GM23338 (cell line): ENCODE measurements at regions not wholly inside any gene's neighbourhood (a gene's known extent, or its start where the extent isn't known, plus 50 kb on each side); places are given as distances from the start of the nearest gene placed in this dataset.

Source experiments
- ATAC-seq: fragments of 200-7000 bp; cut with Tn5 transposase; 3 replicates; pipeline ENCODE4 v1.9.1; 2020
- DNase-seq: peaks from one replicate; pipeline ENCODE4 v3.0.0-alpha.2; 2015; ENCODE audit warnings: low spot score
- H2AFZ ChIP-seq: fragments of 200-600 bp; sonication (generic); 2 replicates; pipeline ENCODE4 v1.8.0; 2016; ENCODE audit warnings: antibody characterized with exemption, mild to moderate bottlenecking, moderate library complexity
- H3F3A ChIP-seq: fragments of 200-600 bp; sonication (generic); replicated peaks from 2 replicates; pipeline ENCODE4 v1.8.0; 2017; ENCODE audit warnings: antibody characterized with exemption, mixed run types, low read depth
- H3K27ac ChIP-seq: fragments of 200-600 bp; sonication (generic); 2 replicates; pipeline ENCODE4 v1.6.1; 2016; ENCODE audit warnings: low read depth
- H3K27me3 ChIP-seq: fragments of 200-600 bp; sonication (generic); 2 replicates; pipeline ENCODE4 v1.8.0; 2016; ENCODE audit warnings: mild to moderate bottlenecking, mixed run types, moderate library complexity; ENCODE audit not compliant: insufficient read depth
- H3K36me3 ChIP-seq: fragments of 200-600 bp; sonication (generic); 2 replicates; pipeline ENCODE4 v1.8.0; 2016; ENCODE audit warnings: mild to moderate bottlenecking; ENCODE audit not compliant: insufficient read depth
- H3K4me1 ChIP-seq: fragments of 200-600 bp; sonication (generic); 2 replicates; pipeline ENCODE4 v1.8.0; 2016; ENCODE audit warnings: mild to moderate bottlenecking, moderate library complexity; ENCODE audit not compliant: insufficient read depth
- H3K4me2 ChIP-seq: fragments of 200-600 bp; sonication (generic); 2 replicates; pipeline ENCODE4 v1.7.1; 2017; ENCODE audit warnings: mixed run types
- H3K4me3 ChIP-seq: fragments of 200-600 bp; sonication (generic); 2 replicates; pipeline ENCODE4 v1.6.1; 2016; ENCODE audit warnings: mixed run types
- H3K79me2 ChIP-seq: fragments of 200-600 bp; sonication (generic); replicated peaks from 2 replicates; pipeline ENCODE4 v1.8.0; 2017; ENCODE audit warnings: mild to moderate bottlenecking; ENCODE audit not compliant: insufficient read depth
- H3K9me2 ChIP-seq: fragments of 200-600 bp; sonication (generic); 2 replicates; pipeline ENCODE4 v1.8.0; 2017; ENCODE audit not compliant: insufficient read depth
- H4K20me1 ChIP-seq: fragments of 200-600 bp; sonication (generic); replicated peaks from 2 replicates; pipeline ENCODE4 v1.8.0; 2017; ENCODE audit warnings: mild to moderate bottlenecking; ENCODE audit not compliant: insufficient read depth
- H3K27ac Mint-ChIP-seq: 2 replicates; pipeline ENCODE4 v1.8.0; 2020; ENCODE audit warnings: inconsistent platforms, mild to moderate bottlenecking, moderate library complexity, mixed read lengths
- H3K27me3 Mint-ChIP-seq: 3 replicates; pipeline ENCODE4 v1.8.0; 2022; ENCODE audit warnings: low read depth, mild to moderate bottlenecking, moderate library complexity, mixed read lengths, inconsistent platforms; ENCODE audit not compliant: insufficient read depth, poor library complexity
- H3K36me3 Mint-ChIP-seq: 3 replicates; pipeline ENCODE4 v1.8.0; 2021; ENCODE audit warnings: low read depth, mild to moderate bottlenecking, inconsistent platforms, moderate library complexity, mixed read lengths
- H3K4me1 Mint-ChIP-seq: 3 replicates; pipeline ENCODE4 v1.8.0; 2020; ENCODE audit warnings: mild to moderate bottlenecking, inconsistent platforms, mixed read lengths
- H3K4me3 Mint-ChIP-seq: 3 replicates; pipeline ENCODE4 v1.8.0; 2021; ENCODE audit warnings: moderate library complexity, mild to moderate bottlenecking, inconsistent platforms, mixed read lengths
- H3K9me3 Mint-ChIP-seq: 3 replicates; pipeline ENCODE4 v1.8.0; 2020; ENCODE audit warnings: moderate library complexity, mild to moderate bottlenecking, inconsistent platforms, mixed read lengths
- EZH2 ChIP-seq: fragments of 200-600 bp; sonication (generic); IDR thresholded peaks from one replicate; pipeline ENCODE4 v1.8.0; 2017; ENCODE audit warnings: antibody characterized with exemption, mild to moderate bottlenecking, low read depth; ENCODE audit not compliant: unreplicated experiment
- EZH2phosphoT487 ChIP-seq: fragments of 200-600 bp; sonication (generic); IDR thresholded peaks from one replicate; pipeline ENCODE4 v1.8.1; 2018; ENCODE audit warnings: antibody characterized with exemption; ENCODE audit not compliant: unreplicated experiment
- JUNB ChIP-seq: IDR thresholded peaks from one replicate; pipeline ENCODE4 v1.6.1; 2016; ENCODE audit warnings: antibody characterized with exemption; ENCODE audit not compliant: unreplicated experiment
- POLR2AphosphoS5 ChIP-seq: IDR thresholded peaks from 2 replicates; pipeline ENCODE4 v1.6.1; 2016; ENCODE audit warnings: antibody characterized with exemption, low read depth
- STAT1 ChIP-seq: IDR thresholded peaks from one replicate; pipeline ENCODE4 v1.6.1; 2016; ENCODE audit warnings: antibody characterized with exemption; ENCODE audit not compliant: unreplicated experiment
- ZNF331 ChIP-seq: fragments of 250-450 bp; sonication (Bioruptor Pico); IDR thresholded peaks from 2 replicates; pipeline ENCODE4 v1.5.0; 2020; ENCODE audit warnings: low read depth, mild to moderate bottlenecking, moderate library complexity
- TF ChIP-seq, protein P1 (sequence below): fragments of 250-450 bp; sonication (Bioruptor Pico); IDR thresholded peaks from 2 replicates; pipeline ENCODE4 v1.5.0; 2020; ENCODE audit warnings: mild to moderate bottlenecking, moderate library complexity

DNA sequence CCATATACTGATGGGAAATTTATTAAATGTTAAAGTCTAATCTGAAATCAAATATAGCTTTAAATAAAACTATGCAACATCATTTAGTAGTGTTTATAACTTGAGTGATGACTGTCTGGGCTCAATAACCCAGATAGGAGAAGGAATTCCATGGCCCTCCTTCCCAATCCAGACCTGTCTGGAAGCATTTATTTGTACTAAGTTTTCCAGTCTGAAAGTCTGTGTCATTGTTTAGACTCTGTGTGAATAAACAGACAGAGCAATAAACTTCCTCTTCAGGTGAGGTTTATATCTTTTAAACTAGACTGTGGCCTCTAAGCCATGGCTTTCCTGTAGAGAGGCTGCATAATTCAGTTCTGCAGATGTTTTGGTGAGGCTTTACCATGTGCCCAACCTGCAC, 176.4 kb downstream of the SOX4 start (continued):
- TF ChIP-seq, protein P1, sequence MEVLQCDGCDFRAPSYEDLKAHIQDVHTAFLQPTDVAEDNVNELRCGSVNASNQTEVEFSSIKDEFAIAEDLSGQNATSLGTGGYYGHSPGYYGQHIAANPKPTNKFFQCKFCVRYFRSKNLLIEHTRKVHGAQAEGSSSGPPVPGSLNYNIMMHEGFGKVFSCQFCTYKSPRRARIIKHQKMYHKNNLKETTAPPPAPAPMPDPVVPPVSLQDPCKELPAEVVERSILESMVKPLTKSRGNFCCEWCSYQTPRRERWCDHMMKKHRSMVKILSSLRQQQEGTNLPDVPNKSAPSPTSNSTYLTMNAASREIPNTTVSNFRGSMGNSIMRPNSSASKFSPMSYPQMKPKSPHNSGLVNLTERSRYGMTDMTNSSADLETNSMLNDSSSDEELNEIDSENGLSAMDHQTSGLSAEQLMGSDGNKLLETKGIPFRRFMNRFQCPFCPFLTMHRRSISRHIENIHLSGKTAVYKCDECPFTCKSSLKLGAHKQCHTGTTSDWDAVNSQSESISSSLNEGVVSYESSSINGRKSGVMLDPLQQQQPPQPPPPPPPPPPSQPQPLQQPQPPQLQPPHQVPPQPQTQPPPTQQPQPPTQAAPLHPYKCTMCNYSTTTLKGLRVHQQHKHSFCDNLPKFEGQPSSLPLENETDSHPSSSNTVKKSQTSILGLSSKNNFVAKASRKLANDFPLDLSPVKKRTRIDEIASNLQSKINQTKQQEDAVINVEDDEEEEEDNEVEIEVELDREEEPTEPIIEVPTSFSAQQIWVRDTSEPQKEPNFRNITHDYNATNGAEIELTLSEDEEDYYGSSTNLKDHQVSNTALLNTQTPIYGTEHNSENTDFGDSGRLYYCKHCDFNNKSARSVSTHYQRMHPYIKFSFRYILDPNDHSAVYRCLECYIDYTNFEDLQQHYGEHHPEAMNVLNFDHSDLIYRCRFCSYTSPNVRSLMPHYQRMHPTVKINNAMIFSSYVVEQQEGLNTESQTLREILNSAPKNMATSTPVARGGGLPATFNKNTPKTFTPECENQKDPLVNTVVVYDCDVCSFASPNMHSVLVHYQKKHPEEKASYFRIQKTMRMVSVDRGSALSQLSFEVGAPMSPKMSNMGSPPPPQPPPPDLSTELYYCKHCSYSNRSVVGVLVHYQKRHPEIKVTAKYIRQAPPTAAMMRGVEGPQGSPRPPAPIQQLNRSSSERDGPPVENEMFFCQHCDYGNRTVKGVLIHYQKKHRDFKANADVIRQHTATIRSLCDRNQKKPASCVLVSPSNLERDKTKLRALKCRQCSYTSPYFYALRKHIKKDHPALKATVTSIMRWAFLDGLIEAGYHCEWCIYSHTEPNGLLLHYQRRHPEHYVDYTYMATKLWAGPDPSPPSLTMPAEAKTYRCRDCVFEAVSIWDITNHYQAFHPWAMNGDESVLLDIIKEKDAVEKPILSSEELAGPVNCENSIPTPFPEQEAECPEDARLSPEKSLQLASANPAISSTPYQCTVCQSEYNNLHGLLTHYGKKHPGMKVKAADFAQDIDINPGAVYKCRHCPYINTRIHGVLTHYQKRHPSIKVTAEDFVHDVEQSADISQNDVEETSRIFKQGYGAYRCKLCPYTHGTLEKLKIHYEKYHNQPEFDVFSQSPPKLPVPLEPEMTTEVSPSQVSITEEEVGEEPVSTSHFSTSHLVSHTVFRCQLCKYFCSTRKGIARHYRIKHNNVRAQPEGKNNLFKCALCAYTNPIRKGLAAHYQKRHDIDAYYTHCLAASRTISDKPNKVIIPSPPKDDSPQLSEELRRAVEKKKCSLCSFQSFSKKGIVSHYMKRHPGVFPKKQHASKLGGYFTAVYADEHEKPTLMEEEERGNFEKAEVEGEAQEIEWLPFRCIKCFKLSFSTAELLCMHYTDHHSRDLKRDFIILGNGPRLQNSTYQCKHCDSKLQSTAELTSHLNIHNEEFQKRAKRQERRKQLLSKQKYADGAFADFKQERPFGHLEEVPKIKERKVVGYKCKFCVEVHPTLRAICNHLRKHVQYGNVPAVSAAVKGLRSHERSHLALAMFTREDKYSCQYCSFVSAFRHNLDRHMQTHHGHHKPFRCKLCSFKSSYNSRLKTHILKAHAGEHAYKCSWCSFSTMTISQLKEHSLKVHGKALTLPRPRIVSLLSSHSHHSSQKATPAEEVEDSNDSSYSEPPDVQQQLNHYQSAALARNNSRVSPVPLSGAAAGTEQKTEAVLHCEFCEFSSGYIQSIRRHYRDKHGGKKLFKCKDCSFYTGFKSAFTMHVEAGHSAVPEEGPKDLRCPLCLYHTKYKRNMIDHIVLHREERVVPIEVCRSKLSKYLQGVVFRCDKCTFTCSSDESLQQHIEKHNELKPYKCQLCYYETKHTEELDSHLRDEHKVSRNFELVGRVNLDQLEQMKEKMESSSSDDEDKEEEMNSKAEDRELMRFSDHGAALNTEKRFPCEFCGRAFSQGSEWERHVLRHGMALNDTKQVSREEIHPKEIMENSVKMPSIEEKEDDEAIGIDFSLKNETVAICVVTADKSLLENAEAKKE (CRISPR knock-in tag): no peak
- TF ChIP-seq POLR2AphosphoS5 (no peak), ZNF331 (no peak), EZH2 (no peak), STAT1 (no peak), JUNB (no peak), EZH2phosphoT487 (no peak)

DNA sequence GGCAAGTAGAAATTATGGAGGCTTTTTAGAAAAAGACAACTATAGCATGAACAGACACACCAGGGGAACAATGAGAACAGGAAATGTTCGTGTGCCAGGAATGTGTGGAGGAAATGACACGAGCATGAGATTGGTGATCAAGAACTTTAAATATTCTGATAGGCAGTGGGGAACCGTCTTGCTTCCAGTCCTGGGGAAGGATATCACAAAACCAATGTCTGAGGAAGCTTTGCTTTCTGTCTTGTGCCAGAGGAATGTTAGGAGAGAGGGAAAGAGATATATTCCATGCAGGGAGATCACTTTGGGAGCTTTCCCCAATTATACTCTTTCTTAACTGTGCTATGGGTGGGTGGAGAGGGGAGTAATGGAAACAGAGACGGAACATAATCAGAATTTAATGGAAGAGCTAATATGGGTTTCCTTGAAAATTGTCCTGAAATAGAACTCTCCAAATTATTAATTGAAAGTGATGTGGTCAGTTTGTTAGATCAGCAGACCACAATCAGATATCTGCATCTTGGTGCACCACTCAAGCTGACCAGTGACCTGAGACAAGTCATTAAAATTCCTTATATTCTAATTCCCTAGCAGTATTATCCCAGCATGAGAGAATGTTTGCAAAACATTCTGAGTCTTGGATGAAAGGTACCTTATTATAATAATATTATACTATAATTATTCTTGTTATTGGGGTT, 178.2 kb downstream of the SOX4 start:
- Histone ChIP-seq H3K27me3 (no peaks in the 10 kb centered on the region), H3K9me2 (no peaks in the 10 kb centered on the region), H3K4me1 (peaks cover 69% of the 10 kb centered on the region), H3K4me2 (peak overlapping the region; percentile 60), H3K27ac (0 out of 2 replicates have a peak overlapping the region, but pooled peaks have one; percentile 74), H3K4me3 (no peak overlapping the region), H3K36me3 (no peaks in the 10 kb centered on the region), H3F3A (no peaks in the 10 kb centered on the region; the same call in 1 of the 2 replicates), H4K20me1 (peaks cover 10% of the 10 kb centered on the region), H2AFZ (no peak overlapping the region), H3K79me2 (peaks cover 91% of the 10 kb centered on the region)
- no peaks in the 10 kb centered on the region for H3K9me3 Mint-ChIP-seq
- TF ChIP-seq, protein P1 (CRISPR knock-in tag): no peak
- TF ChIP-seq ZNF331: no peak
- no peak for TF ChIP-seq POLR2AphosphoS5
- peaks cover 72% of the 10 kb centered on the region for H3K4me1 Mint-ChIP-seq
- DNase-seq (no peak), ATAC-seq (no peak)
- H3K4me3 Mint-ChIP-seq: peak overlapping the region; percentile 16; the same call in 1 of the 3 replicates
- peak overlapping the region; percentile 26 for H3K27ac Mint-ChIP-seq
- H3K36me3 Mint-ChIP-seq: peaks cover 13% of the 10 kb centered on the region; the same call in 2 of the 3 replicates
- peaks cover 6% of the 10 kb centered on the region for H3K27me3 Mint-ChIP-seq
